ENCODE measurements at regions not wholly inside any gene's neighbourhood (a gene's known extent, or its start where the extent isn't known, plus 50 kb on each side); places are given as distances from the start of the nearest gene placed in this dataset.

DNA sequence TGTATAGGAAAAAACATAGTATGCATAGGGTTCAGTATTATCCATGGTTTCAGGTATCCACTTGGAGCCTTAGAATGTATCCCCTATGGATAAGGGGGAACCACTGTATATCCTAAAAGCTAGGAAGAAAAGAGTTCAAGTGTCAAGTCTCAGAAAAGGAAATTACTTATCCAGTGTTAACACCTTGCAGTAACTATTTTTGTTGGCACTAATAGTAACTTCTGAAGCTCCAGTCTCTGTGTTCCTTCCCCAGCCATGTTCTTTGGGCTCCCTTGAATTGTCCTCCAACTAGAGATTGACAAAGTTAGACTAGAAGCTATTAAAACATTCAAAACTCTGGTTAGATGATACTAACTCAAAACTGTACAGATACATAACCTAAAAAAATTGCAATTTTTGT is 370.8 kb downstream of the NFIB start:
- Histone ChIP-seq H3K4me1 (ENCODE audit: control insufficient read depth in 2 of 2, insufficient read depth in 2 of 2, low read length in 2 of 2) (no peaks in the 10 kb centered on the region), H3K27me3 (replicated peaks in 1 of 4; ENCODE audit: control extremely low read depth in 1 of 4, control insufficient read depth in 3 of 4, insufficient read depth in 4 of 4, low read length in 3 of 4) (no peaks in the 10 kb centered on the region), H3K9ac (ENCODE audit: low read length) (no peak overlapping the region), H3K36me3 (replicated peaks in 1 of 2; ENCODE audit: control extremely low read depth in 1 of 2, control insufficient read depth in 1 of 2, extremely low read depth in 1 of 2, insufficient read depth in 2 of 2, low read length in 1 of 2) (no peaks in the 10 kb centered on the region), H3K27ac (ENCODE audit: low read length in 2 of 2) (no peak overlapping the region), H2AFZ (ENCODE audit: insufficient read depth, low read depth, low read length, poor library complexity, severe bottlenecking) (no peak overlapping the region), H3K79me2 (ENCODE audit: control insufficient read depth, insufficient read depth, low read length) (no peaks in the 10 kb centered on the region), H3K9me3 (ENCODE audit: control extremely low read depth in 1 of 3, control insufficient read depth in 2 of 3, insufficient read depth in 1 of 3, low read length in 2 of 3) (peaks cover 0 to 2% (median 0%) of the 10 kb centered on the region in 3 donors), H3K4me3 (ENCODE audit: control extremely low read depth in 1 of 5, extremely low read depth in 1 of 5, insufficient read depth in 1 of 5, low read depth in 2 of 5, low read length in 4 of 5) (no peak overlapping the region), H3K4me2 (replicated peaks; ENCODE audit: low read depth, low read length, poor library complexity, severe bottlenecking) (no peak overlapping the region), H4K20me1 (ENCODE audit: control insufficient read depth, insufficient read depth, low read length, poor library complexity, severe bottlenecking) (no peaks in the 10 kb centered on the region)
- ChIA-PET CTCF (no interaction called here), POLR2A (no interaction called here)
- Mint-ChIP-seq H3K4me1 (no peaks in the 10 kb centered on the region), H3K4me3 (no peak overlapping the region), H3K9me3 (ENCODE audit: insufficient read depth) (no peaks in the 10 kb centered on the region), H3K27me3 (no peaks in the 10 kb centered on the region), H3K27ac (no peak overlapping the region)
- ATAC-seq (ENCODE audit: low read depth) (no peak), DNase-seq (no peak)
- intact Hi-C loops (cut with micrococcal nuclease), result no loop called here
- TF ChIP-seq, protein P1, sequence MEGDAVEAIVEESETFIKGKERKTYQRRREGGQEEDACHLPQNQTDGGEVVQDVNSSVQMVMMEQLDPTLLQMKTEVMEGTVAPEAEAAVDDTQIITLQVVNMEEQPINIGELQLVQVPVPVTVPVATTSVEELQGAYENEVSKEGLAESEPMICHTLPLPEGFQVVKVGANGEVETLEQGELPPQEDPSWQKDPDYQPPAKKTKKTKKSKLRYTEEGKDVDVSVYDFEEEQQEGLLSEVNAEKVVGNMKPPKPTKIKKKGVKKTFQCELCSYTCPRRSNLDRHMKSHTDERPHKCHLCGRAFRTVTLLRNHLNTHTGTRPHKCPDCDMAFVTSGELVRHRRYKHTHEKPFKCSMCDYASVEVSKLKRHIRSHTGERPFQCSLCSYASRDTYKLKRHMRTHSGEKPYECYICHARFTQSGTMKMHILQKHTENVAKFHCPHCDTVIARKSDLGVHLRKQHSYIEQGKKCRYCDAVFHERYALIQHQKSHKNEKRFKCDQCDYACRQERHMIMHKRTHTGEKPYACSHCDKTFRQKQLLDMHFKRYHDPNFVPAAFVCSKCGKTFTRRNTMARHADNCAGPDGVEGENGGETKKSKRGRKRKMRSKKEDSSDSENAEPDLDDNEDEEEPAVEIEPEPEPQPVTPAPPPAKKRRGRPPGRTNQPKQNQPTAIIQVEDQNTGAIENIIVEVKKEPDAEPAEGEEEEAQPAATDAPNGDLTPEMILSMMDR (IDR thresholded peaks at IDR 0.05), result no peak

DNA sequence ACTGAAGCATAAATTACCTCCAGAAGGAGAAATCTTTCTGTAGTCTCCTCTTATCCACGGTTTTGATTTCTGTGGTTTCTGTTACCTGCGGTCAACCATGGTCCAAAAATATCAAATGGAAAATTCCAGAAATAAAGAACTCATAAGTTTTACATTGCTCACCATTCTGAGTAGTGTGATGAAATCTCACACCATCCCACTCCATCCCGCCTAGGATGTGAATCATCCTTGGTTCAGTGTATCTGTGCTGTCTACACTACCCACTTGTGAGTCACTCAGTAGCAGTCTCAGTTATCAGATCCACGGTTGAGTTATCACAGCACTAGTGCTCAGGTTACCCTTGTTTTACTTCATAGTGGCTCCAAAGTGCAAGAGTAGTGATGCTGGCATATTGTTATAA is 371.2 kb downstream of the NFIB start:
- Mint-ChIP-seq H3K4me3 (no peak overlapping the region), H3K27ac (no peak overlapping the region), H3K9me3 (ENCODE audit: insufficient read depth) (no peaks in the 10 kb centered on the region), H3K27me3 (no peaks in the 10 kb centered on the region), H3K4me1 (no peaks in the 10 kb centered on the region)
- ChIA-PET CTCF (no interaction called here), POLR2A (no interaction called here)
- no peak overlapping the region for H3K4me2 ChIP-seq (replicated peaks; ENCODE audit: low read depth, low read length, poor library complexity, severe bottlenecking)
- no peak for ATAC-seq (ENCODE audit: low read depth)
- no peak for DNase-seq
- intact Hi-C loops (cut with micrococcal nuclease), result no loop called here
- TF ChIP-seq, protein P1 (IDR thresholded peaks at IDR 0.05), result no peak
- TF ChIP-seq EZH2 (IDR thresholded peaks at IDR 0.05; ENCODE audit: borderline replicate concordance, insufficient read depth, low read depth, low read length, poor library complexity, severe bottlenecking), result no peak
- H3K27me3 ChIP-seq (replicated peaks in 1 of 4; ENCODE audit: control extremely low read depth in 1 of 4, control insufficient read depth in 3 of 4, insufficient read depth in 4 of 4, low read length in 3 of 4), result no peaks in the 10 kb centered on the region
- H3K4me3 ChIP-seq (ENCODE audit: control extremely low read depth in 1 of 5, extremely low read depth in 1 of 5, insufficient read depth in 1 of 5, low read depth in 2 of 5, low read length in 4 of 5), result no peak overlapping the region
- no peaks in the 10 kb centered on the region for H3K79me2 ChIP-seq (ENCODE audit: control insufficient read depth, insufficient read depth, low read length)
- H3K9me3 ChIP-seq (ENCODE audit: control extremely low read depth in 1 of 3, control insufficient read depth in 2 of 3, insufficient read depth in 1 of 3, low read length in 2 of 3), result peaks cover 0 to 2% (median 0%) of the 10 kb centered on the region in 3 donors
- H3K36me3 ChIP-seq (replicated peaks in 1 of 2; ENCODE audit: control extremely low read depth in 1 of 2, control insufficient read depth in 1 of 2, extremely low read depth in 1 of 2, insufficient read depth in 2 of 2, low read length in 1 of 2), result no peaks in the 10 kb centered on the region
- H3K27ac ChIP-seq (ENCODE audit: low read length in 2 of 2), result no peak overlapping the region
- no peak overlapping the region for H2AFZ ChIP-seq (ENCODE audit: insufficient read depth, low read depth, low read length, poor library complexity, severe bottlenecking)
- 88% methylated on average over 1 of the region's 4 CpGs for WGBS (ENCODE audit: insufficient coverage)
- no peaks in the 10 kb centered on the region for H3K4me1 ChIP-seq (ENCODE audit: control insufficient read depth in 2 of 2, insufficient read depth in 2 of 2, low read length in 2 of 2)
- no peaks in the 10 kb centered on the region for H4K20me1 ChIP-seq (ENCODE audit: control insufficient read depth, insufficient read depth, low read length, poor library complexity, severe bottlenecking)
- H3K9ac ChIP-seq (ENCODE audit: low read length), result no peak overlapping the region

Measured in B cell (primary cell).